OCI-LY7 (cell line): ENCODE measurements at regions not wholly inside any gene's neighbourhood (a gene's known extent, or its start where the extent isn't known, plus 50 kb on each side); places are given as distances from the start of the nearest gene placed in this dataset.

Experiments
- EZH2phosphoT487 ChIP-seq: fragments of 200-600 bp; sonication (generic); IDR thresholded peaks from 2 replicates; pipeline ENCODE4 v1.6.1; 2018; ENCODE audit warnings: low read depth, borderline replicate concordance, mild to moderate bottlenecking, mixed run types, antibody characterized with exemption, low read length, moderate library complexity, mixed read lengths
- TF ChIP-seq, protein P1 (sequence below): fragments of 200-600 bp; sonication (generic); conservative IDR thresholded peaks from 2 replicates; pipeline ENCODE4 v1.5.1; 2014; ENCODE audit warnings: mild to moderate bottlenecking, antibody characterized with exemption, low read length, moderate library complexity, mixed read lengths

DNA sequence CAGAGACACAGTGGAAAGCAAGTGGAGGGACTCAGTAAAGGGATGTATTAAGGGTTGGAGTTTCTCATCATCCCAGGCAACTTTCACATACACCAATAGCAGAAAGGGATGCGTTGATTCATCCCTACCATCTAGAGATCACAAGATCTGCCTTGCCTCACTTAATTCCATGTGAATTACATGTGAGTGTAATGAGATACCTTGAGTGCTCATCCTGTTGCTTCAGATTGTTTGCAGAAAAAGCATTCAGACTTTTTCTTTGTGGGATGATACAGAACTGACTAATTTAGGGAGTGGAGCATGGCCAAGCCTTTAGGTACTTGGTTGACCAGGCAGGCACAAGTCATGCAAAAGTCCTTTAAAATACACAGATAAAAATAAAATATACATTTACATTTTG lies 124.8 kb upstream of the SLIT2 start:
- TF ChIP-seq, protein P1, sequence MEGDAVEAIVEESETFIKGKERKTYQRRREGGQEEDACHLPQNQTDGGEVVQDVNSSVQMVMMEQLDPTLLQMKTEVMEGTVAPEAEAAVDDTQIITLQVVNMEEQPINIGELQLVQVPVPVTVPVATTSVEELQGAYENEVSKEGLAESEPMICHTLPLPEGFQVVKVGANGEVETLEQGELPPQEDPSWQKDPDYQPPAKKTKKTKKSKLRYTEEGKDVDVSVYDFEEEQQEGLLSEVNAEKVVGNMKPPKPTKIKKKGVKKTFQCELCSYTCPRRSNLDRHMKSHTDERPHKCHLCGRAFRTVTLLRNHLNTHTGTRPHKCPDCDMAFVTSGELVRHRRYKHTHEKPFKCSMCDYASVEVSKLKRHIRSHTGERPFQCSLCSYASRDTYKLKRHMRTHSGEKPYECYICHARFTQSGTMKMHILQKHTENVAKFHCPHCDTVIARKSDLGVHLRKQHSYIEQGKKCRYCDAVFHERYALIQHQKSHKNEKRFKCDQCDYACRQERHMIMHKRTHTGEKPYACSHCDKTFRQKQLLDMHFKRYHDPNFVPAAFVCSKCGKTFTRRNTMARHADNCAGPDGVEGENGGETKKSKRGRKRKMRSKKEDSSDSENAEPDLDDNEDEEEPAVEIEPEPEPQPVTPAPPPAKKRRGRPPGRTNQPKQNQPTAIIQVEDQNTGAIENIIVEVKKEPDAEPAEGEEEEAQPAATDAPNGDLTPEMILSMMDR = no peak
- TF ChIP-seq EZH2phosphoT487 = no peak
